ENCODE measurements at regions not wholly inside any gene's neighbourhood (a gene's known extent, or its start where the extent isn't known, plus 50 kb on each side); places are given as distances from the start of the nearest gene placed in this dataset.
"Not testable (repeated sequence)": the region's sequence is repeated elsewhere in the genome, so short reads cannot be mapped to it uniquely, and the experiment has no call there.

GRCh38 chr4:55696424-55696823, 60.3 kb upstream of the NMU start:
- not testable (repeated sequence) for H3K79me2 ChIP-seq (ENCODE audit: control insufficient read depth, insufficient read depth, low read length, poor library complexity); H3K79me1 ChIP-seq (ENCODE audit: low read length); H3K36me3 ChIP-seq (ENCODE audit: control insufficient read depth in 1 of 2, insufficient read depth in 2 of 2, low read length in 2 of 2); H3K27me3 ChIP-seq (ENCODE audit: insufficient read depth, low read length); H2AK5ac ChIP-seq (ENCODE audit: low read length); H3K4ac ChIP-seq (ENCODE audit: low read depth, low read length); H3K4me2 ChIP-seq (ENCODE audit: low read length); H4K12ac ChIP-seq (ENCODE audit: low read depth, low read length); H3K4me1 ChIP-seq (ENCODE audit: control insufficient read depth in 1 of 2, insufficient read depth in 2 of 2, low read length in 2 of 2); H3K23ac ChIP-seq (ENCODE audit: low read length); H3K4me3 ChIP-seq (ENCODE audit: low read depth, low read length); H2BK12ac ChIP-seq (ENCODE audit: low read length); H3K27ac ChIP-seq (ENCODE audit: low read depth, low read length); DNase-seq; H3K9me3 ChIP-seq (ENCODE audit: insufficient read depth, low read depth, low read length); H4K8ac ChIP-seq (ENCODE audit: low read depth, low read length); H4K91ac ChIP-seq (ENCODE audit: low read depth, low read length); H2BK120ac ChIP-seq (ENCODE audit: insufficient read depth, low read length, poor library complexity); H3K18ac ChIP-seq (ENCODE audit: low read length); H3K9ac ChIP-seq (ENCODE audit: low read length); H2AFZ ChIP-seq (ENCODE audit: insufficient read depth, low read length, poor library complexity); H2BK5ac ChIP-seq (ENCODE audit: low read depth, low read length, poor library complexity); H3K14ac ChIP-seq (ENCODE audit: low read length)
- no CpG with 5 or more reads among the region's 3 CpGs for WGBS (ENCODE audit: extremely low coverage, insufficient coverage, insufficient read length)

DNA sequence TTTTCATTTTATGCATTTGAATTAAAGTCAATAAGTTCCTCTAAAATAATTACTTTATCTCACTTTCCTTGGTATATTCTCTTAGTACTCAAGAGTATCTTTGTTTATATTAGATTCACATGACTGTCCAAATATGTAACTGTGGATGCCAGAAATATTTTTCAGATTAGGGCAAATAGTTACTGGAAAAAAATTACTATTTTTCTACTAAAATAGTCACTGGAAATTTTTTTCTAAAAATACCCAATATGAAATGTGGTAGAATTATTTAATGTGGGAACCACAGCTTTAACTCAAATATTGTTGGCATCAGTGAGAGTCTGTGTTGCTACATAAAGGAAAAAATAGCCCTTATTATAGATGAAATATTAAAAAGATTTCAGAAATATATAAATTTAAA, 70.4 kb upstream of the NMU start:
- Histone ChIP-seq H4K8ac (ENCODE audit: low read depth, low read length) (no peak overlapping the region), H2BK120ac (ENCODE audit: insufficient read depth, low read length, poor library complexity) (no peak overlapping the region), H2AFZ (ENCODE audit: insufficient read depth, low read length, poor library complexity) (no peak overlapping the region), H3K14ac (ENCODE audit: low read length) (no peak overlapping the region), H3K79me1 (ENCODE audit: low read length) (no peaks in the 10 kb centered on the region), H2BK12ac (ENCODE audit: low read length) (no peak overlapping the region), H3K79me2 (ENCODE audit: control insufficient read depth, insufficient read depth, low read length, poor library complexity) (no peaks in the 10 kb centered on the region), H3K4me2 (ENCODE audit: low read length) (no peak overlapping the region), H3K9me3 (ENCODE audit: insufficient read depth, low read depth, low read length) (no peaks in the 10 kb centered on the region), H3K27me3 (ENCODE audit: insufficient read depth, low read length) (no peaks in the 10 kb centered on the region), H3K4me1 (ENCODE audit: control insufficient read depth in 1 of 2, insufficient read depth in 2 of 2, low read length in 2 of 2) (no peaks in the 10 kb centered on the region), H4K91ac (ENCODE audit: low read depth, low read length) (no peak overlapping the region), H2BK5ac (ENCODE audit: low read depth, low read length, poor library complexity) (no peak overlapping the region), H2AK5ac (ENCODE audit: low read length) (no peak overlapping the region), H3K18ac (ENCODE audit: low read length) (no peak overlapping the region), H3K9ac (ENCODE audit: low read length) (no peak overlapping the region), H3K23ac (ENCODE audit: low read length) (no peak overlapping the region), H3K27ac (ENCODE audit: low read depth, low read length) (no peak overlapping the region), H4K12ac (ENCODE audit: low read depth, low read length) (no peak overlapping the region), H3K36me3 (ENCODE audit: control insufficient read depth in 1 of 2, insufficient read depth in 2 of 2, low read length in 2 of 2) (no peaks in the 10 kb centered on the region), H3K4ac (ENCODE audit: low read depth, low read length) (no peak overlapping the region), H3K4me3 (ENCODE audit: low read depth, low read length) (no peak overlapping the region)
- no peak for DNase-seq

GRCh38 chr4:55707507-55707906, 71.4 kb upstream of the NMU start:
- Histone ChIP-seq H3K18ac (ENCODE audit: low read length) (no peak overlapping the region), H2AK5ac (ENCODE audit: low read length) (no peak overlapping the region), H4K91ac (ENCODE audit: low read depth, low read length) (no peak overlapping the region), H3K27ac (ENCODE audit: low read depth, low read length) (no peak overlapping the region), H2BK120ac (ENCODE audit: insufficient read depth, low read length, poor library complexity) (no peak overlapping the region), H3K27me3 (ENCODE audit: insufficient read depth, low read length) (no peaks in the 10 kb centered on the region), H2AFZ (ENCODE audit: insufficient read depth, low read length, poor library complexity) (no peak overlapping the region), H3K9me3 (ENCODE audit: insufficient read depth, low read depth, low read length) (no peaks in the 10 kb centered on the region), H4K8ac (ENCODE audit: low read depth, low read length) (no peak overlapping the region), H3K4me3 (ENCODE audit: low read depth, low read length) (no peak overlapping the region), H3K36me3 (ENCODE audit: control insufficient read depth in 1 of 2, insufficient read depth in 2 of 2, low read length in 2 of 2) (no peaks in the 10 kb centered on the region), H3K4me1 (ENCODE audit: control insufficient read depth in 1 of 2, insufficient read depth in 2 of 2, low read length in 2 of 2) (no peaks in the 10 kb centered on the region), H3K4me2 (ENCODE audit: low read length) (no peak overlapping the region), H3K79me1 (ENCODE audit: low read length) (no peaks in the 10 kb centered on the region), H2BK12ac (ENCODE audit: low read length) (no peak overlapping the region), H4K12ac (ENCODE audit: low read depth, low read length) (no peak overlapping the region), H3K4ac (ENCODE audit: low read depth, low read length) (no peak overlapping the region), H3K9ac (ENCODE audit: low read length) (no peak overlapping the region), H3K79me2 (ENCODE audit: control insufficient read depth, insufficient read depth, low read length, poor library complexity) (no peaks in the 10 kb centered on the region), H3K23ac (ENCODE audit: low read length) (no peak overlapping the region), H2BK5ac (ENCODE audit: low read depth, low read length, poor library complexity) (no peak overlapping the region), H3K14ac (ENCODE audit: low read length) (no peak overlapping the region)
- DNase-seq = no peak
- no CpG with 5 or more reads among the region's 5 CpGs for WGBS (ENCODE audit: extremely low coverage, insufficient coverage, insufficient read length)

- H3K36me3 ChIP-seq (ENCODE audit: control insufficient read depth in 1 of 2, insufficient read depth in 2 of 2, low read length in 2 of 2); H3K27ac ChIP-seq (ENCODE audit: low read depth, low read length); H3K4me2 ChIP-seq (ENCODE audit: low read length); H3K18ac ChIP-seq (ENCODE audit: low read length); H2AFZ ChIP-seq (ENCODE audit: insufficient read depth, low read length, poor library complexity); H3K4ac ChIP-seq (ENCODE audit: low read depth, low read length); H3K79me1 ChIP-seq (ENCODE audit: low read length); H3K14ac ChIP-seq (ENCODE audit: low read length); H3K4me1 ChIP-seq (ENCODE audit: control insufficient read depth in 1 of 2, insufficient read depth in 2 of 2, low read length in 2 of 2); H2BK120ac ChIP-seq (ENCODE audit: insufficient read depth, low read length, poor library complexity); H3K9me3 ChIP-seq (ENCODE audit: insufficient read depth, low read depth, low read length); H4K12ac ChIP-seq (ENCODE audit: low read depth, low read length); H4K91ac ChIP-seq (ENCODE audit: low read depth, low read length); H2BK5ac ChIP-seq (ENCODE audit: low read depth, low read length, poor library complexity); H4K8ac ChIP-seq (ENCODE audit: low read depth, low read length); DNase-seq; H3K27me3 ChIP-seq (ENCODE audit: insufficient read depth, low read length); H3K23ac ChIP-seq (ENCODE audit: low read length); H2BK12ac ChIP-seq (ENCODE audit: low read length); H3K4me3 ChIP-seq (ENCODE audit: low read depth, low read length); H3K9ac ChIP-seq (ENCODE audit: low read length); H3K79me2 ChIP-seq (ENCODE audit: control insufficient read depth, insufficient read depth, low read length, poor library complexity); H2AK5ac ChIP-seq (ENCODE audit: low read length): not testable (repeated sequence)
- no CpG with 5 or more reads among the region's 11 CpGs for WGBS (ENCODE audit: extremely low coverage, insufficient coverage, insufficient read length)
Observed at GRCh38 chr4:55707991-55708390, 71.9 kb upstream of the NMU start.

DNA sequence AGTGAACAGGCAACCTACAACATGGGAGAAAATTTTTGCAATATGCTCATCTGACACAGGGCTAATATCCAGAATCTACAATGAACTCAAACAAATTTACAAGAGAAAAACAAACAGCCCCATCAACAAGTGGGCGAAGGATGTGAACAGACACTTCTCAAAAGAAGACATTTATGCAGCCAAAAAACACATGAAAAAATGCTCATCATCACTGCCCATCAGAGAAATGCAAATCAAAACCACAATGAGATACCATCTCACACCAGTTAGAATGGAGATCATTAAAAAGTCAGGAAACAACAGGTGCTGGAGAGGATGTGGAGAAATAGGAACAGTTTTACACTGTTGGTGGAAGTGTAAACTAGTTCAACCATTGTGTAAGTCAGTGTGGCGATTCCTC, 76.7 kb upstream of the NMU start:
- not testable (repeated sequence) for H4K12ac ChIP-seq (ENCODE audit: low read depth, low read length); H3K4me1 ChIP-seq (ENCODE audit: control insufficient read depth in 1 of 2, insufficient read depth in 2 of 2, low read length in 2 of 2); H3K4me3 ChIP-seq (ENCODE audit: low read depth, low read length); H3K79me2 ChIP-seq (ENCODE audit: control insufficient read depth, insufficient read depth, low read length, poor library complexity); H4K91ac ChIP-seq (ENCODE audit: low read depth, low read length); H4K8ac ChIP-seq (ENCODE audit: low read depth, low read length); H3K4ac ChIP-seq (ENCODE audit: low read depth, low read length); H2BK12ac ChIP-seq (ENCODE audit: low read length); H3K27me3 ChIP-seq (ENCODE audit: insufficient read depth, low read length); H3K27ac ChIP-seq (ENCODE audit: low read depth, low read length); H2AK5ac ChIP-seq (ENCODE audit: low read length); H2BK5ac ChIP-seq (ENCODE audit: low read depth, low read length, poor library complexity); DNase-seq; H2AFZ ChIP-seq (ENCODE audit: insufficient read depth, low read length, poor library complexity); H3K23ac ChIP-seq (ENCODE audit: low read length); H3K36me3 ChIP-seq (ENCODE audit: control insufficient read depth in 1 of 2, insufficient read depth in 2 of 2, low read length in 2 of 2); H3K14ac ChIP-seq (ENCODE audit: low read length); H3K79me1 ChIP-seq (ENCODE audit: low read length); H3K4me2 ChIP-seq (ENCODE audit: low read length); H3K9me3 ChIP-seq (ENCODE audit: insufficient read depth, low read depth, low read length); H2BK120ac ChIP-seq (ENCODE audit: insufficient read depth, low read length, poor library complexity); H3K9ac ChIP-seq (ENCODE audit: low read length); H3K18ac ChIP-seq (ENCODE audit: low read length)
- WGBS (ENCODE audit: extremely low coverage, insufficient coverage, insufficient read length) = no CpG with 5 or more reads among the region's 2 CpGs

Data from trophoblast cell (in vitro differentiated cells and primary cell).